ENCODE measurements at regions not wholly inside any gene's neighbourhood (a gene's known extent, or its start where the extent isn't known, plus 50 kb on each side); places are given as distances from the start of the nearest gene placed in this dataset.

DNA sequence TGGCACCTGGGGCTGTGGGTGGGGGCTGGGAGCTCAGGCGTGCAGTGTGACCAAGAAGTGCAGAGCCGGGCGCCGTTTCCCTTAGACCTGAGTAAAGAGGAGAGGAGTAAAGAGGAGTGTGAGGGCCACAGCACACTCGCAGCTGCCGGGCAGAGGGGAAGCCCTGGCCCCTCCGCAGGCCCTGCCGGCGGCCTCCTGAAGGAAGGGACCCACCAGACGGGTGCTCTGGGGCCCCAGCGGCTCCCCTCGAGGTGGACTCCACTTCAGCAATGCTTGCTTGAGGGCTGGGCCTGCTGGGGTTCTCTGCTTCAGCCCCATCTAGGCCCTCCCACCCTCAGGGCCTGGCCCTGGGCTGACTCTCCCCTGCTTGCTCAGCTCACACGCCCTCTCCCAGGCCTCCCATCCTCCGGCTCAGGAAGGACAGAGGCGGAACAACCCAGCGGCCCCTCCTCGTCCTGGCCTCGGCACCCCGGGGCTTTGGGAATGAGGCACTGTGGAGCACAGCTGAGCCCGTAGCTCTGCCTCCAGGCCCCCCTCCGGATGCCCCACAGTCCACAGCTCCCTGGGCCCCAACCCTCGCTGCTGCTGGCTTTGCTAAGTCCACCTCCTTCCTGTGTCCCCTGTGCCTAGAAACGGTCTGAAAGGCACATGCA, 1198.7 kb downstream of the BRD1 start:
- TF ChIP-seq, protein P1, sequence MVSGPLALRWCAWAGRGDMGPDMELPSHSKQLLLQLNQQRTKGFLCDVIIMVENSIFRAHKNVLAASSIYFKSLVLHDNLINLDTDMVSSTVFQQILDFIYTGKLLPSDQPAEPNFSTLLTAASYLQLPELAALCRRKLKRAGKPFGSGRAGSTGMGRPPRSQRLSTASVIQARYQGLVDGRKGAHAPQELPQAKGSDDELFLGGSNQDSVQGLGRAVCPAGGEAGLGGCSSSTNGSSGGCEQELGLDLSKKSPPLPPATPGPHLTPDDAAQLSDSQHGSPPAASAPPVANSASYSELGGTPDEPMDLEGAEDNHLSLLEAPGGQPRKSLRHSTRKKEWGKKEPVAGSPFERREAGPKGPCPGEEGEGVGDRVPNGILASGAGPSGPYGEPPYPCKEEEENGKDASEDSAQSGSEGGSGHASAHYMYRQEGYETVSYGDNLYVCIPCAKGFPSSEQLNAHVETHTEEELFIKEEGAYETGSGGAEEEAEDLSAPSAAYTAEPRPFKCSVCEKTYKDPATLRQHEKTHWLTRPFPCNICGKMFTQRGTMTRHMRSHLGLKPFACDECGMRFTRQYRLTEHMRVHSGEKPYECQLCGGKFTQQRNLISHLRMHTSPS (CRISPR knock-in tag; IDR thresholded peaks at IDR 0.05; ENCODE audit: low read depth): no peak
- TF ChIP-seq, protein P2, sequence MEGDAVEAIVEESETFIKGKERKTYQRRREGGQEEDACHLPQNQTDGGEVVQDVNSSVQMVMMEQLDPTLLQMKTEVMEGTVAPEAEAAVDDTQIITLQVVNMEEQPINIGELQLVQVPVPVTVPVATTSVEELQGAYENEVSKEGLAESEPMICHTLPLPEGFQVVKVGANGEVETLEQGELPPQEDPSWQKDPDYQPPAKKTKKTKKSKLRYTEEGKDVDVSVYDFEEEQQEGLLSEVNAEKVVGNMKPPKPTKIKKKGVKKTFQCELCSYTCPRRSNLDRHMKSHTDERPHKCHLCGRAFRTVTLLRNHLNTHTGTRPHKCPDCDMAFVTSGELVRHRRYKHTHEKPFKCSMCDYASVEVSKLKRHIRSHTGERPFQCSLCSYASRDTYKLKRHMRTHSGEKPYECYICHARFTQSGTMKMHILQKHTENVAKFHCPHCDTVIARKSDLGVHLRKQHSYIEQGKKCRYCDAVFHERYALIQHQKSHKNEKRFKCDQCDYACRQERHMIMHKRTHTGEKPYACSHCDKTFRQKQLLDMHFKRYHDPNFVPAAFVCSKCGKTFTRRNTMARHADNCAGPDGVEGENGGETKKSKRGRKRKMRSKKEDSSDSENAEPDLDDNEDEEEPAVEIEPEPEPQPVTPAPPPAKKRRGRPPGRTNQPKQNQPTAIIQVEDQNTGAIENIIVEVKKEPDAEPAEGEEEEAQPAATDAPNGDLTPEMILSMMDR (CRISPR knock-in tag; IDR thresholded peaks at IDR 0.05): no peak
- TF ChIP-seq CEBPG (CRISPR knock-in tag; IDR thresholded peaks at IDR 0.05) (no peak), YY1 (IDR thresholded peaks at IDR 0.05; ENCODE audit: insufficient read depth, insufficient replicate concordance, low read depth, low read length) (no peak)

Measured in HepG2 (cell line).